HAP-1 (cell line): ENCODE measurements at regions not wholly inside any gene's neighbourhood (a gene's known extent, or its start where the extent isn't known, plus 50 kb on each side); places are given as distances from the start of the nearest gene placed in this dataset.
"Not testable (repeated sequence)": the region's sequence is repeated elsewhere in the genome, so short reads cannot be mapped to it uniquely, and the experiment has no call there.

Experiments
- DNase-seq, 2 experiments: peaks; one replicate each; pipeline ENCODE4 v3.0.0-alpha.2; 2016 to 2020; ENCODE audit warnings: low spot score in 2 of 2
- H3K27me3 ChIP-seq: fragments of 250-450 bp; sonication (Bioruptor Pico); 2 replicates; pipeline ENCODE4 v1.5.1; 2020; ENCODE audit warnings: low read depth, mild to moderate bottlenecking, moderate library complexity
- H3K36me3 ChIP-seq: fragments of 250-450 bp; sonication (Bioruptor Pico); replicated peaks from 2 replicates; pipeline ENCODE4 v1.5.1; 2020; ENCODE audit warnings: mild to moderate bottlenecking
- H3K4me1 ChIP-seq: fragments of 250-450 bp; sonication (Bioruptor Pico); 2 replicates; pipeline ENCODE4 v1.5.1; 2020; ENCODE audit warnings: mild to moderate bottlenecking
- H3K4me3 ChIP-seq: fragments of 250-450 bp; sonication (Bioruptor Pico); 2 replicates; pipeline ENCODE4 v1.5.1; 2020; ENCODE audit warnings: mild to moderate bottlenecking, moderate library complexity
- H3K9me3 ChIP-seq: fragments of 250-450 bp; sonication (Bioruptor Pico); 2 replicates; pipeline ENCODE4 v1.5.1; 2020; ENCODE audit warnings: mild to moderate bottlenecking, moderate library complexity
- in situ Hi-C: fragments of 300-500 bp; cut with MboI; formaldehyde crosslinking; loops from 3 replicates; pipeline ENCODE4 v1.14.3; 2020; ENCODE audit warnings: low sequenced_read_pairs, inconsistent platforms, mixed read lengths

GRCh38 chr2:35688309-35688708 is 667.3 kb upstream of the CRIM1 start:
- Histone ChIP-seq H3K27me3 (no peaks in the 10 kb centered on the region), H3K4me3 (no peak overlapping the region), H3K36me3 (no peaks in the 10 kb centered on the region), H3K4me1 (no peaks in the 10 kb centered on the region), H3K9me3 (no peaks in the 10 kb centered on the region)
- in situ Hi-C loops = no loop called here
- DNase-seq = no peak

GRCh38 chr2:35651688-35652323 is 703.8 kb upstream of the CRIM1 start:
- Histone ChIP-seq H3K36me3 (no peaks in the 10 kb centered on the region), H3K9me3 (no peaks in the 10 kb centered on the region), H3K4me3 (no peak overlapping the region), H3K4me1 (no peaks in the 10 kb centered on the region), H3K27me3 (no peaks in the 10 kb centered on the region)
- DNase-seq = no peak
- in situ Hi-C loops = no loop called here

- in situ Hi-C loops = no loop called here
- no peaks in the 10 kb centered on the region for H3K27me3 ChIP-seq
- H3K4me3 ChIP-seq = no peak overlapping the region
- H3K9me3 ChIP-seq = no peaks in the 10 kb centered on the region
- DNase-seq = no peak
- no peaks in the 10 kb centered on the region for H3K36me3 ChIP-seq
- no peaks in the 10 kb centered on the region for H3K4me1 ChIP-seq
Observed at GRCh38 chr2:35614640-35615039, 740.9 kb upstream of the CRIM1 start.

GRCh38 chr2:35606394-35606793 is 749.2 kb upstream of the CRIM1 start:
- Histone ChIP-seq H3K27me3 (no peaks in the 10 kb centered on the region), H3K4me3 (no peak overlapping the region), H3K4me1 (no peaks in the 10 kb centered on the region), H3K36me3 (no peaks in the 10 kb centered on the region), H3K9me3 (no peaks in the 10 kb centered on the region)
- no peak for DNase-seq
- in situ Hi-C loops = no loop called here

- Histone ChIP-seq H3K36me3 (no peaks in the 10 kb centered on the region), H3K9me3 (no peaks in the 10 kb centered on the region), H3K4me3 (no peak overlapping the region), H3K27me3 (no peaks in the 10 kb centered on the region), H3K4me1 (no peaks in the 10 kb centered on the region)
- no peak for DNase-seq
- in situ Hi-C loops = no loop called here
Observed at GRCh38 chr2:35598310-35598709, 757.3 kb upstream of the CRIM1 start.

GRCh38 chr2:35591886-35592285 is 763.7 kb upstream of the CRIM1 start:
- in situ Hi-C loops = no loop called here
- no peak for DNase-seq
- H3K36me3 ChIP-seq = no peaks in the 10 kb centered on the region
- no peak overlapping the region for H3K4me3 ChIP-seq
- H3K4me1 ChIP-seq = no peaks in the 10 kb centered on the region
- no peaks in the 10 kb centered on the region for H3K27me3 ChIP-seq
- no peaks in the 10 kb centered on the region for H3K9me3 ChIP-seq

- H3K27me3 ChIP-seq = no peaks in the 10 kb centered on the region
- H3K36me3 ChIP-seq = no peaks in the 10 kb centered on the region
- no peak for DNase-seq
- no peak overlapping the region for H3K4me3 ChIP-seq
- in situ Hi-C loops = no loop called here
- no peaks in the 10 kb centered on the region for H3K4me1 ChIP-seq
- no peaks in the 10 kb centered on the region; the same call in 1 of the 2 replicates for H3K9me3 ChIP-seq
Observed at GRCh38 chr2:35585972-35586371, 769.6 kb upstream of the CRIM1 start.

GRCh38 chr2:35582637-35583036 is 772.9 kb upstream of the CRIM1 start:
- H3K9me3 ChIP-seq = no peaks in the 10 kb centered on the region; the same call in 1 of the 2 replicates
- no peak overlapping the region for H3K4me3 ChIP-seq
- no peaks in the 10 kb centered on the region for H3K36me3 ChIP-seq
- H3K4me1 ChIP-seq = no peaks in the 10 kb centered on the region
- H3K27me3 ChIP-seq = no peaks in the 10 kb centered on the region
- in situ Hi-C loops = no loop called here
- no peak for DNase-seq

- Histone ChIP-seq H3K27me3 (no peaks in the 10 kb centered on the region), H3K4me1 (no peaks in the 10 kb centered on the region), H3K9me3 (no peaks in the 10 kb centered on the region; the same call in 1 of the 2 replicates), H3K36me3 (no peaks in the 10 kb centered on the region), H3K4me3 (no peak overlapping the region)
- in situ Hi-C loops = no loop called here
- no peak for DNase-seq
Observed at GRCh38 chr2:35580956-35581355, 774.6 kb upstream of the CRIM1 start.

GRCh38 chr2:35568574-35568973 is 787.0 kb upstream of the CRIM1 start:
- H3K9me3 ChIP-seq, H3K27me3 ChIP-seq, DNase-seq, H3K36me3 ChIP-seq, in situ Hi-C loops, H3K4me1 ChIP-seq, H3K4me3 ChIP-seq: not testable (repeated sequence)

GRCh38 chr2:35562488-35562887 is 793.1 kb upstream of the CRIM1 start:
- Histone ChIP-seq H3K4me1 (no peaks in the 10 kb centered on the region), H3K9me3 (no peaks in the 10 kb centered on the region), H3K27me3 (no peaks in the 10 kb centered on the region), H3K36me3 (no peaks in the 10 kb centered on the region), H3K4me3 (no peak overlapping the region)
- no peak for DNase-seq
- in situ Hi-C loops = no loop called here

- no peaks in the 10 kb centered on the region for H3K4me1 ChIP-seq
- H3K36me3 ChIP-seq = no peaks in the 10 kb centered on the region
- no peaks in the 10 kb centered on the region for H3K9me3 ChIP-seq
- H3K27me3 ChIP-seq = no peaks in the 10 kb centered on the region
- H3K4me3 ChIP-seq = no peak overlapping the region
- in situ Hi-C loops = no loop called here
- DNase-seq = no peak
Observed at GRCh38 chr2:35548171-35548570, 807.4 kb upstream of the CRIM1 start.

- no peaks in the 10 kb centered on the region for H3K36me3 ChIP-seq
- in situ Hi-C loops = no loop called here
- no peak for DNase-seq
Observed at GRCh38 chr2:35545301-35545700, 810.3 kb upstream of the CRIM1 start.

GRCh38 chr2:35538796-35539195 is 816.8 kb upstream of the CRIM1 start:
- H3K4me1 ChIP-seq = no peaks in the 10 kb centered on the region
- H3K9me3 ChIP-seq = no peaks in the 10 kb centered on the region
- no peaks in the 10 kb centered on the region for H3K36me3 ChIP-seq
- in situ Hi-C loops = no loop called here
- DNase-seq = no peak
- H3K27me3 ChIP-seq = no peaks in the 10 kb centered on the region
- H3K4me3 ChIP-seq = no peak overlapping the region

More at GRCh38 chr2:35545301-35545700, 810.3 kb upstream of the CRIM1 start:
- Histone ChIP-seq H3K9me3 (no peaks in the 10 kb centered on the region), H3K4me1 (no peaks in the 10 kb centered on the region), H3K4me3 (no peak overlapping the region), H3K27me3 (no peaks in the 10 kb centered on the region)

GRCh38 chr2:35530615-35531135 is 824.9 kb upstream of the CRIM1 start:
- no peak overlapping the region for H3K4me3 ChIP-seq
- in situ Hi-C loops = no loop called here
- H3K4me1 ChIP-seq = no peaks in the 10 kb centered on the region
- H3K27me3 ChIP-seq = no peaks in the 10 kb centered on the region
- no peak for DNase-seq
- no peaks in the 10 kb centered on the region for H3K36me3 ChIP-seq
- no peaks in the 10 kb centered on the region for H3K9me3 ChIP-seq
